ENCODE measurements at regions not wholly inside any gene's neighbourhood (a gene's known extent, or its start where the extent isn't known, plus 50 kb on each side); places are given as distances from the start of the nearest gene placed in this dataset.

DNA sequence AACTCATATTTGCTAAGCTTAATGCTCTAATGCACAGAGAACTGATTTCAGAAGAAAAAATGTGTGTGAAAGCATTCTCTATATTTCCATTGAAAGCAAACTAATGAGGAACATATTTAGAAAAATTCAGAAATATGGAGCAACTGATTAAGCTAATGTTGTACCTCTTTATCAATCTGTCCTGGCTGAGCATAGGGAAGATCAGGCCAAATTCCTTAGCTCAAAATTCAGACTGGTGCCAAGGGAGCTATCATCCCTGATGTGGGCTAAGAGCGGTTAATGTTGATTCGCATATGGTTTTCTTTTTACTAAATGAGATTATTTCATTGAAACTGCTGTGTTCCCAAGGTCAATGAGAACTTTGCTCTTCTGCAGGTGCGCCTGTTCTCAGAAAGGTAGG is 93.9 kb upstream of the HS3ST5 start:
- no peaks in the 10 kb centered on the region for H3K9me3 ChIP-seq
- TF ChIP-seq, protein P1, sequence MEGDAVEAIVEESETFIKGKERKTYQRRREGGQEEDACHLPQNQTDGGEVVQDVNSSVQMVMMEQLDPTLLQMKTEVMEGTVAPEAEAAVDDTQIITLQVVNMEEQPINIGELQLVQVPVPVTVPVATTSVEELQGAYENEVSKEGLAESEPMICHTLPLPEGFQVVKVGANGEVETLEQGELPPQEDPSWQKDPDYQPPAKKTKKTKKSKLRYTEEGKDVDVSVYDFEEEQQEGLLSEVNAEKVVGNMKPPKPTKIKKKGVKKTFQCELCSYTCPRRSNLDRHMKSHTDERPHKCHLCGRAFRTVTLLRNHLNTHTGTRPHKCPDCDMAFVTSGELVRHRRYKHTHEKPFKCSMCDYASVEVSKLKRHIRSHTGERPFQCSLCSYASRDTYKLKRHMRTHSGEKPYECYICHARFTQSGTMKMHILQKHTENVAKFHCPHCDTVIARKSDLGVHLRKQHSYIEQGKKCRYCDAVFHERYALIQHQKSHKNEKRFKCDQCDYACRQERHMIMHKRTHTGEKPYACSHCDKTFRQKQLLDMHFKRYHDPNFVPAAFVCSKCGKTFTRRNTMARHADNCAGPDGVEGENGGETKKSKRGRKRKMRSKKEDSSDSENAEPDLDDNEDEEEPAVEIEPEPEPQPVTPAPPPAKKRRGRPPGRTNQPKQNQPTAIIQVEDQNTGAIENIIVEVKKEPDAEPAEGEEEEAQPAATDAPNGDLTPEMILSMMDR (IDR thresholded peaks at IDR 0.05; ENCODE audit: low read depth, low read length): no peak
- no peaks in the 10 kb centered on the region for H3K27me3 ChIP-seq

DNA sequence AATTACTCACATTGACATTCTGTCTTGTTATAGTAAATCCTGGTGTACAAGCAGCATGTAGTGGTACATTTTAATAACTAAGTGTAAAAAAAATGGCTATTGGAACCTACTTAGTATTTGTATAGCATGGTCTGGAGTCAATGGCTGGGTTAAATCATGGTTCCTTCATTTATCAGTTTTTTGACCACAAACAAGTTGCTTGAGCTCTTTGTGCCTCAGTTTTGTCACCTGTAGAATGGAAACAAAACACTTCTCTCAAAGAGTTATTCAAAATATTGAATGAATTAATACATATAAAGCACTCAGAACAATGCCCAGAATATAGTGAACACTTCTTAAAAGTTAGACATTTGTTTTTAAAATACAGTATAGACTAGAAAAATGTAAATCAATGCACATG is 93.2 kb upstream of the HS3ST5 start:
- DNase-seq: no peak
- TF ChIP-seq, protein P1 (IDR thresholded peaks at IDR 0.05; ENCODE audit: low read depth, low read length): no peak
- H3K9me3 ChIP-seq: no peaks in the 10 kb centered on the region
- H3K36me3 ChIP-seq: no peaks in the 10 kb centered on the region
- no peaks in the 10 kb centered on the region for H3K27me3 ChIP-seq
- H3K4me1 ChIP-seq: 0 out of 2 replicates have a peak, but pooled peaks cover 2% of the 10 kb centered on the region
- no peak overlapping the region for H3K4me3 ChIP-seq (ENCODE audit: low read depth, low read length)

More for the DNA sequence above, 93.9 kb upstream of the HS3ST5 start:
- no peak for DNase-seq
- H3K4me1 ChIP-seq: 0 out of 2 replicates have a peak, but pooled peaks cover 2% of the 10 kb centered on the region
- no peak overlapping the region for H3K4me3 ChIP-seq (ENCODE audit: low read depth, low read length)
- H3K36me3 ChIP-seq: no peaks in the 10 kb centered on the region

DNA sequence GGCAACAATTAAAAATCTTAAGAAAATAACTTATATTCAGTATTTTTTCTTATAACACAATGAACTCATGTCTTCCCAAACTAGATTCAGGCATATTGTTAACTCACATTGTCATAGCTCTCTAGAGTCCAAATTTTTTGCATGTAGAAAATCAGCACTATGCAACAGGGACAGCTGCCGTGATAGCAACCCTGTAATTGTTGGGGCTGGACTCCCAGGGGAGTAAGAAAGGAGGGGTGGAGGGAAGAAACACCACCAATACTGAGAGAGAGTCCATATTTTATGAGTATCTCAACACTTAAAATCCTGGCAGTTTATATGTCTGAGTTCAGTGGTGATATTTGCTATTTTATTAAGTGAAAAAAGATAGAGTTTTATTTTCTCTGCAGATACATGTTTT is 89.6 kb upstream of the HS3ST5 start:
- Histone ChIP-seq H3K9me3 (no peaks in the 10 kb centered on the region), H3K27me3 (no peaks in the 10 kb centered on the region), H3K4me3 (ENCODE audit: low read depth, low read length) (no peak overlapping the region), H3K36me3 (no peaks in the 10 kb centered on the region), H3K4me1 (0 out of 2 replicates have a peak, but pooled peaks cover 2% of the 10 kb centered on the region)
- TF ChIP-seq, protein P1 (IDR thresholded peaks at IDR 0.05; ENCODE audit: low read depth, low read length): no peak
- peak; percentile 62 for DNase-seq

DNA sequence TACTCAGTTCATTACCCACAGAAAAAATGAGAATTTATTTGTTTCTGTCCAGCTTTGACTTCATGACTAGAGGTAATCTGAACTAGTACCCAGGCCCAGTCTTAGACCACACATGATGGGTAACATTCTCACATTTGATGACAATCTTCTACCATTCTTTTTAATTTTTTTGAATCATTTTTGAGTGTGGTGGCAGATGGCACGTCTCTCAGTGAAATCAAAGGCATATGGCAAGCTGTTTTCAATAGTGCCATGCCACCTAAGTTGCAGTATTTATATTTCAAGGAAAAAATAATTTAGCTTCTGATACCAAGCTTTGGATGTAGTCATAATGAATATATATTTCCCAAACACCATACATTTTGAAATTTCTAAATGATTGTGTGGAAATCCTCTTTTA is 88.8 kb upstream of the HS3ST5 start:
- TF ChIP-seq, protein P1 (IDR thresholded peaks at IDR 0.05; ENCODE audit: low read depth, low read length): no peak
- no peaks in the 10 kb centered on the region for H3K27me3 ChIP-seq
- no peak for DNase-seq
- no peaks in the 10 kb centered on the region for H3K9me3 ChIP-seq
- H3K4me1 ChIP-seq: 0 out of 2 replicates have a peak, but pooled peaks cover 2% of the 10 kb centered on the region
- H3K4me3 ChIP-seq (ENCODE audit: low read depth, low read length): no peak overlapping the region
- no peaks in the 10 kb centered on the region for H3K36me3 ChIP-seq

DNA sequence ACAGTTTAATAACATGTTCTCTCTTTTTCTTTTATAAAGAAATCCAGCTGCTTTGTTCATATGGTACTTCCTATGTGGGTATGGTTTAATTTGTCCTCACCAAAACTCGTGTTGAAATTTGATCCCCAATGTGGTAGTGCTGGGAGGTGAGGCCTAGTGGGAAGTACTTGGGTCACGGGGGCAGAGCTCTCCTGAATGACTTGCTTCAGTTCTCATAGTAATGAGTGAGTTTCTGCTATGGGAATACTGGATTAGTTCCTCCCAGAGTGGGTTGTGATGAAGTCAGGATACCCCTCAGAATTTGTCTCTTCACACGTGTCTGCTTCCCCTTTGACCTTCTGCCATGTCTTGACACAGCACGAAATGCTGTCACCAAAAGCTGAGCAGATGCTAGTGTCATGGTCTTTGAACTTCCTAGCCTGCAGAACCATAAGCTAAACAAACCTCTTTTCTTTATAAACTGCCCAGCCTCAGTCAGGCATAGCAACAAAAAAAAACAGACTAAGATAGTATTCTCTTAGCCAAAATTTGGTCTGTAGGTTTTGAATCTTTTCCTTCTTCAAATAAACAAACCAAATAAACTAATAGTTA is 87.8 kb upstream of the HS3ST5 start:
- Histone ChIP-seq H3K4me3 (ENCODE audit: low read depth, low read length) (no peak overlapping the region), H3K9me3 (no peaks in the 10 kb centered on the region), H3K27me3 (no peaks in the 10 kb centered on the region), H3K36me3 (no peaks in the 10 kb centered on the region), H3K4me1 (0 out of 2 replicates have a peak, but pooled peaks cover 2% of the 10 kb centered on the region)
- TF ChIP-seq, protein P1 (IDR thresholded peaks at IDR 0.05; ENCODE audit: low read depth, low read length): no peak
- no peak for DNase-seq

DNA sequence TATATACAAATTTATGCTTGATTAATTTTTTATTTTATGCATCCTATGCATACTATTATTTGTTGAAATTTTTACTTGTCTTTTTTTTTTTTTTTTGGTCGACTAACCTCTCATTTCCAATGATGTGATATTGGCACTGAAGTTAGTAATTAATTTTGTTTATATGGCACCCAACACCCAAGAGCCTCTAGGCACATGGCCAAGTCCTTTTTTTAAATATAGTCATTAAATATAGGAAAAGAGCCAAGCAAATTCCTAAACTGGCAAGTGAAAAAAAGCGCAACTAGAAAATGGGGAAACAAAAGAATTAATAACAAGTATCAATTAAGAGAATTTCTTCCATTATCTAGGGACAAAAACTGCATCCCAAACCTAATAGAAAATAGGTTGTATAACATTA is 85.5 kb upstream of the HS3ST5 start:
- H3K4me3 ChIP-seq (ENCODE audit: low read depth, low read length): no peak overlapping the region

More for the DNA sequence above, 85.5 kb upstream of the HS3ST5 start:
- Histone ChIP-seq H3K4me1 (0 out of 2 replicates have a peak, but pooled peaks cover 2% of the 10 kb centered on the region), H3K9me3 (no peaks in the 10 kb centered on the region), H3K36me3 (no peaks in the 10 kb centered on the region), H3K27me3 (no peaks in the 10 kb centered on the region)
- TF ChIP-seq, protein P1 (IDR thresholded peaks at IDR 0.05; ENCODE audit: low read depth, low read length): no peak
- DNase-seq: no peak
